Mesenchymal stem cell (in vitro differentiated cells and primary cell): ENCODE measurements at regions not wholly inside any gene's neighbourhood (a gene's known extent, or its start where the extent isn't known, plus 50 kb on each side); places are given as distances from the start of the nearest gene placed in this dataset.

ENCODE experiments used
- DNase-seq: peaks from one replicate; pipeline ENCODE4 v3.0.0-alpha.2; 2013
- H2AFZ ChIP-seq: one replicate; pipeline ENCODE4 v1.6.1; 2013; ENCODE audit warnings: low read depth, mild to moderate bottlenecking, control low read depth, inconsistent platforms, low read length, moderate library complexity
- H2AK5ac ChIP-seq: 2 replicates; pipeline ENCODE4 v1.6.1; 2013; ENCODE audit warnings: low read length, moderate library complexity, mild to moderate bottlenecking, inconsistent platforms; ENCODE audit not compliant: severe bottlenecking
- H2BK120ac ChIP-seq: one replicate; pipeline ENCODE4 v1.6.1; 2013; ENCODE audit warnings: low read depth, mild to moderate bottlenecking, inconsistent platforms, low read length, moderate library complexity
- H2BK12ac ChIP-seq, 2 experiments: one replicate each; pipeline ENCODE4 v1.6.1; 2013; ENCODE audit warnings: inconsistent platforms in 2 of 2, low read length in 2 of 2, mild to moderate bottlenecking in 2 of 2, moderate library complexity in 2 of 2, control low read depth in 1 of 2
- H2BK15ac ChIP-seq: one replicate; pipeline ENCODE4 v1.6.1; 2013; ENCODE audit warnings: mild to moderate bottlenecking, low read depth, inconsistent platforms; ENCODE audit not compliant: poor library complexity, severe bottlenecking
- H2BK5ac ChIP-seq: 2 replicates; pipeline ENCODE4 v1.6.1; 2013; ENCODE audit warnings: low read depth, mild to moderate bottlenecking, low read length, control low read depth, inconsistent platforms; ENCODE audit not compliant: poor library complexity, severe bottlenecking
- H3K14ac ChIP-seq, 2 experiments: one replicate each; pipeline ENCODE4 v1.6.1; 2013; ENCODE audit warnings: inconsistent platforms in 2 of 2, low read length in 2 of 2, control low read depth in 1 of 2, mild to moderate bottlenecking in 1 of 2, moderate library complexity in 1 of 2
- H3K18ac ChIP-seq, 2 experiments: one replicate each; pipeline ENCODE4 v1.6.1; 2013; ENCODE audit warnings: inconsistent platforms in 2 of 2, low read length in 2 of 2, control low read depth in 1 of 2, low read depth in 1 of 2, mild to moderate bottlenecking in 1 of 2
- H3K23ac ChIP-seq, 2 experiments: one replicate each; pipeline ENCODE4 v1.6.1; 2013; ENCODE audit warnings: inconsistent platforms in 2 of 2, low read length in 2 of 2, mild to moderate bottlenecking in 2 of 2, moderate library complexity in 2 of 2, control low read depth in 1 of 2
- H3K27ac ChIP-seq: 2 replicates; pipeline ENCODE4 v1.5.1; 2013; ENCODE audit warnings: mild to moderate bottlenecking, moderate library complexity, low read length, control low read depth, inconsistent platforms; ENCODE audit not compliant: poor library complexity, severe bottlenecking
- H3K27me3 ChIP-seq, 2 experiments: 2 replicates each; pipeline versions ENCODE4 v1.6.1 to v1.7.0; 2013; ENCODE audit warnings: low read length in 2 of 2, mild to moderate bottlenecking in 2 of 2, moderate library complexity in 2 of 2, control low read depth in 1 of 2, inconsistent platforms in 1 of 2; ENCODE audit not compliant: control insufficient read depth in 1 of 2, insufficient read depth in 1 of 2
- H3K36me3 ChIP-seq, 2 experiments: 2 replicates each; pipeline versions ENCODE4 v1.6.1 to v1.7.0; 2013; ENCODE audit warnings: low read length in 2 of 2, control low read depth in 1 of 2, inconsistent platforms in 1 of 2, low read depth in 1 of 2, mild to moderate bottlenecking in 1 of 2; ENCODE audit not compliant: insufficient read depth in 2 of 2, control insufficient read depth in 1 of 2
- H3K4ac ChIP-seq, 2 experiments: one replicate each; pipeline ENCODE4 v1.6.1; 2013; ENCODE audit warnings: inconsistent platforms in 2 of 2, low read length in 2 of 2, mild to moderate bottlenecking in 2 of 2, moderate library complexity in 2 of 2, control low read depth in 1 of 2, low read depth in 1 of 2
- H3K4me1 ChIP-seq: 2 replicates; pipeline ENCODE4 v1.6.1; 2013; ENCODE audit warnings: low read depth, low read length, control low read depth; ENCODE audit not compliant: control insufficient read depth, insufficient read depth
- H3K4me2 ChIP-seq: 2 replicates; pipeline ENCODE4 v1.6.1; 2013; ENCODE audit warnings: low read length, mild to moderate bottlenecking, inconsistent platforms; ENCODE audit not compliant: poor library complexity, severe bottlenecking
- H3K4me3 ChIP-seq, 2 experiments: 2 replicates each; pipeline versions ENCODE4 v1.5.1 to v1.7.0; 2013; ENCODE audit warnings: low read length in 2 of 2, mild to moderate bottlenecking in 2 of 2, control low read depth in 1 of 2, low read depth in 1 of 2; ENCODE audit not compliant: insufficient read depth in 1 of 2
- H3K79me1 ChIP-seq: replicated peaks from 2 replicates; pipeline ENCODE4 v1.6.1; 2013; ENCODE audit warnings: mild to moderate bottlenecking, control low read depth, low read length, inconsistent platforms; ENCODE audit not compliant: poor library complexity, severe bottlenecking
- H3K9ac ChIP-seq: 2 replicates; pipeline ENCODE4 v1.7.0; 2013; ENCODE audit warnings: mild to moderate bottlenecking, low read length, moderate library complexity
- H3K9me3 ChIP-seq: 2 replicates; pipeline ENCODE4 v1.7.0; 2013; ENCODE audit warnings: mild to moderate bottlenecking, low read length; ENCODE audit not compliant: control insufficient read depth
- H4K8ac ChIP-seq: one replicate; pipeline ENCODE4 v1.6.1; 2013; ENCODE audit warnings: inconsistent platforms, mild to moderate bottlenecking, low read length, moderate library complexity
- H4K91ac ChIP-seq: one replicate; pipeline ENCODE4 v1.6.1; 2013; ENCODE audit warnings: mild to moderate bottlenecking, low read length, inconsistent platforms
- WGBS: methylation state at CpG from one replicate; pipeline ENCODE4 v1.1.7; 2013; ENCODE audit warnings: mixed read lengths; 5-methylcytosine and 5-hydroxymethylcytosine counted together

DNA sequence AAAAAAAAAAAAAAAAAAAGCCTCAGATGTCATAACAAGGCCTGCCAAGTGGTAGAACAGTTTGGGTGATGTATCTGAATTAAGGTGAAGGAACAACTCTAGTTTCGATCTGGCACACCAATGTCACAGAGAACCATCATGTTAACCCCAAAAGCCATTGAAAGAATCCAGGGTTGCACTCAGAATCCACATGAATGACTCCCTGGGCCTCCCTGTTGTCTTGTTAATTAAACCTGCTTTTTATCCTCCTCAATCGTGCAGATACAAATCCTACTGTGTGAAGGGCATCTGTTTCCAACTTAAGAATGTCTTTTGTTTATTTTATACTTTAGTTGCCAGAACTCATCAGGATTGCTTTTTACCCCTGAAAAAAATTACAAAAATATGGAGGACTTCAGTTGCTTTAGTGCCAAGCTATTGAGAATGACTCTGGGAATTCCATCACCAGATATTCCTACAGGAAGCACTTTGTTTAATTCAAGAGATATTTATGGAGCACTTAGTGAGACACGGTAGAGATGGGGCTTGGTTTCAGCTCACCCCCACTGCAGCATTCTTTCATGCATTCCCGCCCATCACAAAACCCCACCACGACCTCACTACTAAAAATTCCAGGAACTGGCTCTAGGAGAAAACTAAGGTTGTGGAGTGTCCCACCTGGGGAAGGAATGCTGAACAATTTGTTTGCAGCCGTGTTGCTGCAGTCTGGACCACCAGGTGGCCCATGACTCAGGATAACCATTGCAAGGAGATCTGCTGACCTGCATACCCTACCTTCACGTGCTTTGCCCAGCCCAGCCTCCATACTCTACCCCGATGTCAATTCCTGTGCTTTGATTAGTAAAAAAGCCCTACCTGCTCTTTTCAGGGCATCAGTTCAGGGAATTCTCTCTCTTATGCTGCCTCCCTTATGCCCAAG is 63.8 kb upstream of the GPRC5B start:
- Histone ChIP-seq H3K9me3 (no peaks in the 10 kb centered on the region), H3K36me3 (no peaks in the 10 kb centered on the region), H3K79me1 (no peaks in the 10 kb centered on the region), H3K9ac (no peak overlapping the region), H3K14ac (no peak overlapping the region), H3K23ac (no peak overlapping the region), H3K27ac (no peak overlapping the region), H3K18ac (no peak overlapping the region), H4K8ac (no peak overlapping the region), H3K4me1 (no peaks in the 10 kb centered on the region), H3K4ac (no peak overlapping the region), H2BK120ac (no peak overlapping the region), H2AK5ac (no peak overlapping the region), H3K4me3 (no peak overlapping the region), H2BK15ac (no peak overlapping the region), H3K27me3 (peaks cover 0 to 24% of the 10 kb centered on the region in 2 experiments), H2BK5ac (no peak overlapping the region), H2BK12ac (no peak overlapping the region), H2AFZ (no peak overlapping the region), H4K91ac (no peak overlapping the region), H3K4me2 (no peak overlapping the region)
- DNase-seq: no peak
- 19% methylated on average over 6 of the region's 8 CpGs for WGBS

DNA sequence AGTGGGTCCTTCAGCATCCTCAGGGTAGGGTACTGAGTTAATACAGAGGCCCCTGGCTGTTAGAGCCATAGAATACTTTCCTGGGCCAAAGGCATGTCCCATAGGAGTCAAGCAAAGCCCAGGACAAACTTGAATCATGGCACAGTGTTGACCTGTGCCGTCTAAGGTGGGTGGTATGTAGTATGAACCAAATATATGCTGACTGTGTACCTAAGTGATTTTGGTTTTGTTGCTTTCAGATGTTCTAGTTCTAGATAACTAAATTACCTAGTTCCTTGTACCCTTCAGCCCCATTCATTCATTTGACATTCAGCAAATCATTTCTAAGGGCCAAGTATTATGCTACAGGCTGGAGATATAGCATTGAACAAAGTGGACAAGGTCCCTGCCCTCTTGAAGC is 61.3 kb upstream of the GPRC5B start:
- Histone ChIP-seq H3K9ac (no peak overlapping the region), H4K8ac (no peak overlapping the region), H3K79me1 (no peaks in the 10 kb centered on the region), H3K14ac (no peak overlapping the region), H2BK15ac (no peak overlapping the region), H2AK5ac (no peak overlapping the region), H4K91ac (no peak overlapping the region), H3K4me3 (no peak overlapping the region), H3K4me1 (no peaks in the 10 kb centered on the region), H3K27me3 (peaks cover 0 to 11% of the 10 kb centered on the region in 2 experiments), H2BK5ac (no peak overlapping the region), H2AFZ (no peak overlapping the region), H3K23ac (no peak overlapping the region), H3K18ac (no peak overlapping the region), H3K4me2 (no peak overlapping the region), H3K4ac (no peak overlapping the region), H2BK12ac (no peak overlapping the region), H3K27ac (no peak overlapping the region), H3K9me3 (no peaks in the 10 kb centered on the region), H3K36me3 (no peaks in the 10 kb centered on the region), H2BK120ac (no peak overlapping the region)
- no peak for DNase-seq
- 40% methylated on average over 1 of the region's 1 CpG for WGBS

DNA sequence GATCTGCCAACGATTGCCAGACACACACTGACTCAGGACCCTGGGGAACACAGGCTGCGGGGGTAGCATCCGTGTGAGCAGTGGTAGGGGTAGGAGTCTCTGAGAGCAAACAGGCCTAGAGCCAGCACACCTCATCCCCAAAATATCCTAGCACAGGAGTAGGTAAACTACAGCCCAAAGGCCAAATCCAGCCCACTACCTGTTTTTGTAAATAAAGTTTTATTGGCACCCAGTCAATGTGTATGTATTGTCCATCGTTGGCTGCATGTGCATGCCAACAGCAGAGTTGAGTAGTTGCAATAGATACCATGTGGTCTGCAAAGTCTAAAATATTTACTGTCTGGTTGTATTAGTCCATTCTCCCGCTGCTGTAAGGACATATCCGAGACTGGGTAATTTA is 55.5 kb upstream of the GPRC5B start:
- H3K23ac ChIP-seq: no peak overlapping the region
- H3K4me3 ChIP-seq: no peak overlapping the region
- no peak overlapping the region for H4K8ac ChIP-seq
- no peak overlapping the region for H3K4me2 ChIP-seq
- H2BK15ac ChIP-seq: no peak overlapping the region
- 66% methylated on average over 4 of the region's 6 CpGs for WGBS
- H3K4me1 ChIP-seq: no peaks in the 10 kb centered on the region
- H3K9ac ChIP-seq: no peak overlapping the region
- no peak overlapping the region for H2AK5ac ChIP-seq
- H4K91ac ChIP-seq: no peak overlapping the region
- H2BK12ac ChIP-seq: no peak overlapping the region
- no peak for DNase-seq
- no peaks in the 10 kb centered on the region for H3K9me3 ChIP-seq
- H3K27me3 ChIP-seq: peaks cover 0 to 3% of the 10 kb centered on the region in 2 experiments
- no peak overlapping the region for H2AFZ ChIP-seq
- no peak overlapping the region for H3K18ac ChIP-seq
- no peak overlapping the region for H3K27ac ChIP-seq
- H3K14ac ChIP-seq: no peak overlapping the region
- no peaks in the 10 kb centered on the region for H3K79me1 ChIP-seq
- H2BK120ac ChIP-seq: no peak overlapping the region
- no peak overlapping the region for H3K4ac ChIP-seq
- H3K36me3 ChIP-seq: no peaks in the 10 kb centered on the region
- H2BK5ac ChIP-seq: no peak overlapping the region

DNA sequence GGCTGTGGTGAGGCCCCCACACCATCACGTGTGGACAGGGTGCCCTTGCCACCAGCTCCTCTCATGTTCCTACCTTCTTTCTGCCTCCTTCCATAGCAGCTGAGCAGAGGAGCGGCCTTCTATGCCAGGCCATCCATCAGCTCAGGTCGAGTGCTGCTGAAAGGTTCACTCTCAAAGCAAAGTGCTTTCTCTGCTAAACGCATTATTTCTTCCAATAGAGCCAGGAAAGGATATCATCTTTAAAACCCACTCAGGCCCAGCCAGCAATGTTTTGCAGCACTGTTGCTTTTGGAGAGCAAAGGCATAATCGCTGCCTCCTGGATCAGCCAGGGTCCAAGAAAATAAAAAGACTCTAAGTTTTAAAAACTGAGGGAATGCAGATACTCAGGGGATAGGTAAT is 54.9 kb upstream of the GPRC5B start:
- no peaks in the 10 kb centered on the region for H3K27me3 ChIP-seq
- H3K4me2 ChIP-seq: no peak overlapping the region
- H2BK12ac ChIP-seq: no peak overlapping the region
- H3K36me3 ChIP-seq: no peaks in the 10 kb centered on the region
- no peak overlapping the region for H2BK5ac ChIP-seq
- H3K9ac ChIP-seq: no peak overlapping the region
- no peak overlapping the region for H2BK15ac ChIP-seq
- no peak for DNase-seq
- H3K4me3 ChIP-seq: no peak overlapping the region
- no peak overlapping the region for H2BK120ac ChIP-seq
- no peaks in the 10 kb centered on the region for H3K4me1 ChIP-seq
- no peaks in the 10 kb centered on the region for H3K79me1 ChIP-seq
- no peak overlapping the region for H3K27ac ChIP-seq
- no peak overlapping the region for H4K91ac ChIP-seq
- no peak overlapping the region for H4K8ac ChIP-seq
- no peaks in the 10 kb centered on the region for H3K9me3 ChIP-seq
- H2AK5ac ChIP-seq: no peak overlapping the region
- 72% methylated on average over 5 of the region's 5 CpGs for WGBS
- H2AFZ ChIP-seq: no peak overlapping the region
- H3K4ac ChIP-seq: no peak overlapping the region
- H3K14ac ChIP-seq: no peak overlapping the region
- no peak overlapping the region for H3K23ac ChIP-seq
- no peak overlapping the region for H3K18ac ChIP-seq
